Esophagus squamous epithelium (tissue), 5 donors: ENCODE measurements at regions not wholly inside any gene's neighbourhood (a gene's known extent, or its start where the extent isn't known, plus 50 kb on each side); places are given as distances from the start of the nearest gene placed in this dataset.
A peak's percentile ranks its signal among the peaks of the same experiment; 100 is the strongest.

Source experiments
- DNase-seq: peaks from one replicate; lab custom pipeline; 2025; lab: John Stamatoyannopoulos, UW
- H3K27ac ChIP-seq, 4 donors: fragments of 200-600 bp; sonication (generic); one replicate each; pipeline ENCODE4 v1.5.1; 2016 to 2019; ENCODE audit warnings: mild to moderate bottlenecking in 1 of 4
- H3K27me3 ChIP-seq, 4 donors: fragments of 200-600 bp; sonication (generic); 1 replicate in 3 of 4; 2 replicates in 1 of 4; pipeline versions ENCODE4 v1.5.1 to v1.6.0; 2017 to 2021; ENCODE audit warnings: antibody characterized with exemption in 1 of 4
- H3K36me3 ChIP-seq, 3 donors: fragments of 200-600 bp; sonication (generic); one replicate each; pipeline ENCODE4 v1.5.1; 2016 to 2019
- H3K4me1 ChIP-seq, 3 donors: fragments of 200-600 bp; sonication (generic); one replicate each; pipeline ENCODE4 v1.5.1; 2017 to 2019
- H3K4me3 ChIP-seq, 4 donors: fragments of 200-600 bp; sonication (generic); 1 replicate in 3 of 4; 2 replicates in 1 of 4; pipeline ENCODE4 v1.5.1; 2016 to 2019; ENCODE audit warnings: mild to moderate bottlenecking in 2 of 4, moderate library complexity in 1 of 4
- H3K9me3 ChIP-seq, 3 donors: fragments of 200-600 bp; sonication (generic); one replicate each; pipeline ENCODE4 v1.5.1; 2016 to 2019
- CTCF ChIP-seq, 6 experiments: fragments of 450-650 bp in 4 of 6; fragments of 200-600 bp in 2 of 6; sonication (generic) in 2 of 6; IDR thresholded peaks; one replicate each; pipeline ENCODE4 v1.5.1; 2016 to 2019; ENCODE audit warnings: antibody characterized with exemption in 6 of 6, mild to moderate bottlenecking in 4 of 6, moderate library complexity in 4 of 6
- POLR2A ChIP-seq, 4 donors: fragments of 450-650 bp; IDR thresholded peaks; one replicate each; pipeline ENCODE4 v1.6.1; 2017; ENCODE audit warnings: antibody characterized with exemption in 4 of 4, mild to moderate bottlenecking in 4 of 4, moderate library complexity in 3 of 4
- WGBS, 2 donors: methylation state at CpG; one replicate each; pipeline ENCODE4 v1.1.5; 2018; 5-methylcytosine and 5-hydroxymethylcytosine counted together
- intact Hi-C: fragments of 100-400 bp; cut with DNase I; formaldehyde crosslinking; loops from one replicate; pipeline ENCODE4 v1.15.0; 2022
- donor health status: DM: yes; HTN: yes; CAD: no.

GRCh38 chr2:236960531-236960930 lies 125.2 kb upstream of the COPS8 start:
- TF ChIP-seq POLR2A (IDR thresholded peaks at IDR 0.05) (no peak), CTCF (IDR thresholded peaks at IDR 0.05) (no peak)
- Histone ChIP-seq H3K4me1 (no peaks in the 10 kb centered on the region), H3K9me3 (no peaks in the 10 kb centered on the region), H3K27ac (no peak overlapping the region), H3K27me3 (no peaks in the 10 kb centered on the region), H3K36me3 (no peaks in the 10 kb centered on the region), H3K4me3 (no peak overlapping the region)
- DNase-seq, result no peak
- 91 to 97% methylated on average over 11 to 13 of the region's 14 CpGs for WGBS, 2 donors
- intact Hi-C loops, result no loop called here

- DNase-seq, result no peak
- WGBS, 2 donors, result 93 to 100% methylated on average over 3 of the region's 4 CpGs
Observed at GRCh38 chr2:236962816-236963215, 122.9 kb upstream of the COPS8 start.

GRCh38 chr2:236963631-236964182 lies 122.0 kb upstream of the COPS8 start:
- Histone ChIP-seq H3K9me3 (no peaks in the 10 kb centered on the region), H3K4me3 (no peak overlapping the region), H3K27ac (peak overlapping the region in 1 of 4 donors; percentile 61), H3K36me3 (no peaks in the 10 kb centered on the region), H3K4me1 (peaks cover 0 to 5% (median 4%) of the 10 kb centered on the region in 3 donors), H3K27me3 (no peaks in the 10 kb centered on the region)
- WGBS, 2 donors, result 79 to 85% methylated on average over 4 to 7 of the region's 7 CpGs
- intact Hi-C loops, result no loop called here
- DNase-seq, result no peak
- TF ChIP-seq CTCF (IDR thresholded peaks at IDR 0.05), result no peak
- TF ChIP-seq POLR2A (IDR thresholded peaks at IDR 0.05), result no peak

More at GRCh38 chr2:236962816-236963215, 122.9 kb upstream of the COPS8 start:
- Histone ChIP-seq H3K27ac (no peak overlapping the region), H3K4me3 (no peak overlapping the region), H3K27me3 (no peaks in the 10 kb centered on the region), H3K36me3 (no peaks in the 10 kb centered on the region), H3K4me1 (peaks cover 0 to 5% (median 4%) of the 10 kb centered on the region in 3 donors), H3K9me3 (no peaks in the 10 kb centered on the region)
- no peak for TF ChIP-seq CTCF (IDR thresholded peaks at IDR 0.05)
- no peak for TF ChIP-seq POLR2A (IDR thresholded peaks at IDR 0.05)
- intact Hi-C loops, result no loop called here

- no peak for DNase-seq
- no peaks in the 10 kb centered on the region for H3K9me3 ChIP-seq
- TF ChIP-seq CTCF (IDR thresholded peaks at IDR 0.05) (no peak), POLR2A (IDR thresholded peaks at IDR 0.05) (no peak)
- intact Hi-C loops, result no loop called here
- 39 to 66% methylated on average over 5 of the region's 5 CpGs for WGBS, 2 donors
- H3K27ac ChIP-seq, result peak overlapping the region in 3 of 4 donors; percentile 1 to 61 (median 34)
- H3K4me3 ChIP-seq, result no peak overlapping the region
- H3K4me1 ChIP-seq, result peaks cover 0 to 5% (median 4%) of the 10 kb centered on the region in 3 donors
- no peaks in the 10 kb centered on the region for H3K36me3 ChIP-seq
- H3K27me3 ChIP-seq, result no peaks in the 10 kb centered on the region
Observed at GRCh38 chr2:236964291-236964690, 121.4 kb upstream of the COPS8 start.

GRCh38 chr2:236965021-236965840 lies 120.5 kb upstream of the COPS8 start:
- Histone ChIP-seq H3K4me3 (no peak overlapping the region), H3K27ac (peak overlapping the region in 2 of 4 donors; percentile 1 to 34), H3K27me3 (no peaks in the 10 kb centered on the region), H3K9me3 (no peaks in the 10 kb centered on the region), H3K4me1 (peaks cover 0 to 5% (median 4%) of the 10 kb centered on the region in 3 donors), H3K36me3 (no peaks in the 10 kb centered on the region)
- 80 to 84% methylated on average over 11 to 13 of the region's 13 CpGs for WGBS, 2 donors
- no peak for DNase-seq
- intact Hi-C loops, result no loop called here
- TF ChIP-seq CTCF (IDR thresholded peaks at IDR 0.05) (no peak), POLR2A (IDR thresholded peaks at IDR 0.05) (no peak)
